A549 (cell line): ENCODE measurements at regions not wholly inside any gene's neighbourhood (a gene's known extent, or its start where the extent isn't known, plus 50 kb on each side); places are given as distances from the start of the nearest gene placed in this dataset.

ENCODE experiments used
- ATAC-seq, 2 experiments: fragments of 200-7000 bp in 1 of 2; fragments of >200 bp in 1 of 2; cut with Nextera tagmentation in 1 of 2; cut with Tn5 transposase in 1 of 2; 3 replicates each; pipeline versions ENCODE4 v1.8.0 to v1.9.1; 2018 to 2020; ENCODE audit warnings: mild to moderate bottlenecking in 1 of 2, moderate library complexity in 1 of 2
- CTCF ChIA-PET: fragments of 300-600 bp; sonication (Branson Sonifier 250); formaldehyde crosslinking; extraction: SDS; loops from one replicate; lab custom pipeline; 2021; ENCODE audit warnings: antibody characterized with exemption, inconsistent platforms; lab: Yijun Ruan, JAX
- POLR2A ChIA-PET: fragments of 350-600 bp; formaldehyde crosslinking; extraction: SDS; loops from one replicate; lab custom pipeline; 2021; ENCODE audit warnings: antibody characterized with exemption, inconsistent platforms; lab: Yijun Ruan, JAX
- DNase-seq, 2 experiments: peaks; one replicate each; pipeline versions ENCODE4 v3.0.0 to v3.0.0-alpha.2; 2011 to 2016; ENCODE audit warnings: low read depth in 1 of 2, low spot score in 1 of 2
- FAIRE-seq: peaks from 2 replicates; lab custom pipeline; 2011; peaks lifted over from hg19 to GRCh38; lab: Jason Lieb, UNC
- H3K27ac ChIP-seq, 2 experiments: fragments of >200 bp; sonication (Bioruptor Twin); formaldehyde crosslinking; 3 replicates each; pipeline ENCODE4 v1.5.1; 2016 to 2017
- H3K4me1 ChIP-seq: fragments of >200 bp; sonication (Bioruptor Twin); formaldehyde crosslinking; 3 replicates; pipeline ENCODE4 v1.6.1; 2016
- H3K4me2 ChIP-seq: fragments of >200 bp; sonication (Bioruptor Twin); formaldehyde crosslinking; 3 replicates; pipeline ENCODE4 v1.6.1; 2016
- H3K4me3 ChIP-seq: fragments of >200 bp; sonication (Bioruptor Twin); formaldehyde crosslinking; 3 replicates; pipeline ENCODE4 v1.5.1; 2016
- H3K9me3 ChIP-seq: fragments of >200 bp; sonication (Bioruptor Twin); formaldehyde crosslinking; 3 replicates; pipeline ENCODE4 v1.6.1; 2016
- BCL3 ChIP-seq: fragments of >200 bp; sonication (Bioruptor Twin); formaldehyde crosslinking; IDR thresholded peaks from 3 replicates; pipeline ENCODE4 v1.6.1; 2016
- CBX2 ChIP-seq: fragments of 200-600 bp; sonication (generic); IDR thresholded peaks from 2 replicates; pipeline ENCODE4 v1.6.1; 2016; ENCODE audit warnings: low read depth, mild to moderate bottlenecking, borderline replicate concordance
- CBX8 ChIP-seq: fragments of 200-600 bp; sonication (generic); IDR thresholded peaks from 2 replicates; pipeline ENCODE4 v1.6.1; 2016
- CHD2 ChIP-seq: fragments of 150-350 bp; IDR thresholded peaks from 2 replicates; pipeline ENCODE4 v1.6.1; 2014; ENCODE audit warnings: low read length; ENCODE audit not compliant: partially characterized antibody
- E2F6 ChIP-seq: IDR thresholded peaks from 2 replicates; pipeline ENCODE4 v1.6.1; 2012; ENCODE audit warnings: low read depth, borderline replicate concordance
- EP300 ChIP-seq, 2 experiments: fragments of >200 bp; sonication (Bioruptor Twin); formaldehyde crosslinking; IDR thresholded peaks; 2 replicates in 1 of 2; 3 replicates in 1 of 2; pipeline ENCODE4 v1.6.1; 2016 to 2017
- ESRRA ChIP-seq: fragments of 150-350 bp; IDR thresholded peaks from 2 replicates; pipeline ENCODE4 v1.6.1; 2014; ENCODE audit warnings: mild to moderate bottlenecking, low read length, borderline replicate concordance
- FOSB ChIP-seq: fragments of 250-450 bp; sonication (Bioruptor Pico); IDR thresholded peaks from 2 replicates; pipeline ENCODE4 v1.5.0; 2020; ENCODE audit warnings: mild to moderate bottlenecking, moderate library complexity
- FOSL2 ChIP-seq, 2 experiments: fragments of 450-650 bp in 1 of 2; fragments of >200 bp in 1 of 2; sonication (Bioruptor Twin) in 1 of 2; formaldehyde crosslinking; IDR thresholded peaks; 2 replicates each; pipeline versions ENCODE4 v1.5.0 to v1.6.1; 2016 to 2020; ENCODE audit warnings: mild to moderate bottlenecking in 1 of 2, moderate library complexity in 1 of 2
- GATA3 ChIP-seq: IDR thresholded peaks from 2 replicates; pipeline ENCODE4 v1.6.1; 2012; ENCODE audit warnings: borderline replicate concordance
- HDAC2 ChIP-seq: fragments of 200-600 bp; sonication (generic); IDR thresholded peaks from 2 replicates; pipeline ENCODE4 v1.6.1; 2016
- HEYL ChIP-seq: fragments of 250-450 bp; sonication (Bioruptor Pico); IDR thresholded peaks from 2 replicates; pipeline ENCODE4 v1.8.0; 2021; ENCODE audit warnings: mild to moderate bottlenecking, moderate library complexity
- HMGXB4 ChIP-seq: fragments of 250-450 bp; sonication (Bioruptor Pico); IDR thresholded peaks from 2 replicates; pipeline ENCODE4 v1.5.0; 2021; ENCODE audit warnings: mild to moderate bottlenecking, moderate library complexity, borderline replicate concordance
- HOXB13 ChIP-seq: fragments of 250-450 bp; sonication (Bioruptor Pico); IDR thresholded peaks from 2 replicates; pipeline ENCODE4 v1.5.0; 2020; ENCODE audit warnings: low read depth, mild to moderate bottlenecking, moderate library complexity
- HOXB5 ChIP-seq: fragments of 250-450 bp; sonication (Bioruptor Pico); IDR thresholded peaks from 2 replicates; pipeline ENCODE4 v1.5.0; 2020; ENCODE audit warnings: mild to moderate bottlenecking, moderate library complexity
- JUNB ChIP-seq: fragments of >200 bp; sonication (Bioruptor Twin); formaldehyde crosslinking; IDR thresholded peaks from 2 replicates; pipeline ENCODE4 v1.6.1; 2016
- MAFK ChIP-seq: fragments of 450-650 bp; IDR thresholded peaks from 2 replicates; pipeline ENCODE4 v1.6.1; 2014; ENCODE audit not compliant: partially characterized antibody
- NR3C1 ChIP-seq: fragments of >200 bp; sonication (Bioruptor Twin); formaldehyde crosslinking; IDR thresholded peaks from 3 replicates; pipeline ENCODE4 v1.6.1; 2017
- POLR2A ChIP-seq: IDR thresholded peaks from 2 replicates; pipeline ENCODE4 v1.6.1; 2012; ENCODE audit warnings: mild to moderate bottlenecking, low read length
- POLR2AphosphoS2 ChIP-seq: conservative IDR thresholded peaks from 2 replicates; pipeline ENCODE4 v1.6.1; 2012; ENCODE audit warnings: low read length, improper control_type of control experiment, inconsistent platforms
- RARB ChIP-seq: fragments of 250-450 bp; sonication (Bioruptor Pico); IDR thresholded peaks from 2 replicates; pipeline ENCODE4 v1.8.0; 2021; ENCODE audit warnings: mild to moderate bottlenecking, moderate library complexity
- SMC3 ChIP-seq: fragments of >200 bp; sonication (Bioruptor Twin); formaldehyde crosslinking; IDR thresholded peaks from 3 replicates; pipeline ENCODE4 v1.6.1; 2018; ENCODE audit warnings: inconsistent platforms
- SREBF2 ChIP-seq: fragments of 450-650 bp; IDR thresholded peaks from 2 replicates; pipeline ENCODE4 v1.6.1; 2014; ENCODE audit warnings: mild to moderate bottlenecking, moderate library complexity
- USF2 ChIP-seq: fragments of 450-650 bp; IDR thresholded peaks from 2 replicates; pipeline ENCODE4 v1.6.1; 2014; ENCODE audit warnings: antibody characterized with exemption
- ZC3H11A ChIP-seq: fragments of 450-650 bp; IDR thresholded peaks from 2 replicates; pipeline ENCODE4 v1.6.1; 2014; ENCODE audit warnings: antibody characterized with exemption, mild to moderate bottlenecking
- ZFP36 ChIP-seq: fragments of 450-650 bp; IDR thresholded peaks from 2 replicates; pipeline ENCODE4 v1.6.1; 2014; ENCODE audit warnings: borderline replicate concordance; ENCODE audit not compliant: partially characterized antibody
- ZNF302 ChIP-seq: fragments of 250-450 bp; sonication (Bioruptor Pico); IDR thresholded peaks from 2 replicates; pipeline ENCODE4 v1.9.0; 2021; ENCODE audit warnings: inconsistent platforms, mild to moderate bottlenecking, moderate library complexity
- ZSCAN20 ChIP-seq: fragments of 250-450 bp; sonication (Bioruptor Pico); IDR thresholded peaks from 2 replicates; pipeline ENCODE4 v1.8.0; 2022; ENCODE audit warnings: mild to moderate bottlenecking, moderate library complexity
- WGBS: methylation state at CpG from one replicate; pipeline ENCODE4 v1.1.6; 2017; ENCODE audit errors: missing lambda C conversion rate; 5-methylcytosine and 5-hydroxymethylcytosine counted together

GRCh38 chrX:39995457-39995856 is 102.3 kb downstream of the BCOR start:
- no peak overlapping the region for H3K4me2 ChIP-seq
- no peak overlapping the region for H3K4me3 ChIP-seq
- no peaks in the 10 kb centered on the region for H3K9me3 ChIP-seq
- no peak overlapping the region for H3K27ac ChIP-seq
- TF ChIP-seq POLR2A (no peak), CHD2 (no peak), ZNF302 (CRISPR knock-in tag) (no peak), NR3C1 (no peak), USF2 (no peak), HMGXB4 (CRISPR knock-in tag) (no peak), E2F6 (no peak), POLR2AphosphoS2 (no peak), HDAC2 (no peak), ZSCAN20 (no peak), CBX2 (no peak), BCL3 (no peak), ZFP36 (no peak), CBX8 (no peak), SMC3 (no peak), RARB (CRISPR knock-in tag) (no peak), ZC3H11A (no peak), HOXB5 (CRISPR knock-in tag) (no peak), SREBF2 (no peak)
- TF ChIP-seq, all 56 proteins: peak for 0
- FAIRE-seq (no peak), ATAC-seq (no peak), DNase-seq (no peak)
- ChIA-PET CTCF (no interaction called here), POLR2A (no interaction called here)
- 93% methylated on average over 9 of the region's 9 CpGs for WGBS
- H3K4me1 ChIP-seq, result no peaks in the 10 kb centered on the region; the same call in 2 of the 3 replicates

GRCh38 chrX:39996536-39996935 is 101.2 kb downstream of the BCOR start:
- FAIRE-seq (no peak), DNase-seq (no peak), ATAC-seq (no peak)
- no peak for TF ChIP-seq MAFK
- TF ChIP-seq POLR2A, result no peak
- TF ChIP-seq RARB (CRISPR knock-in tag), result no peak
- no peak for TF ChIP-seq FOSB (CRISPR knock-in tag)
- no peak for TF ChIP-seq FOSL2 (IDR thresholded peaks at IDR 0.05)
- TF ChIP-seq FOSL2 (CRISPR knock-in tag; IDR thresholded peaks at IDR 0.05), result no peak
- no peak for TF ChIP-seq HEYL (CRISPR knock-in tag)
- no peak for TF ChIP-seq EP300 (IDR thresholded peaks at IDR 0.05)
- no peak for TF ChIP-seq ZC3H11A
- no peak for TF ChIP-seq GATA3
- no peak for TF ChIP-seq ESRRA
- TF ChIP-seq JUNB, result no peak
- TF ChIP-seq HOXB13, result no peak
- ChIA-PET POLR2A (no interaction called here), CTCF (no interaction called here)
- Histone ChIP-seq H3K4me2 (peak overlapping the region; percentile 16; the same call in 1 of the 3 replicates), H3K27ac (no peak overlapping the region), H3K4me1 (no peaks in the 10 kb centered on the region; the same call in 2 of the 3 replicates), H3K4me3 (no peak overlapping the region), H3K9me3 (no peaks in the 10 kb centered on the region)
- 57% methylated on average over 8 of the region's 8 CpGs for WGBS
